GM18873 (cell line): ENCODE measurements at regions not wholly inside any gene's neighbourhood (a gene's known extent, or its start where the extent isn't known, plus 50 kb on each side); places are given as distances from the start of the nearest gene placed in this dataset.

Experiments used
- ATAC-seq: cut with Tn5 transposase; IDR thresholded peaks from one replicate; pipeline ENCODE4 v1.9.1; 2021; ENCODE audit warnings: mild to moderate bottlenecking, moderate library complexity, moderate number of reproducible peaks; ENCODE audit not compliant: unreplicated experiment, low FRiP score

GRCh38 chr14:101097109-101097793, 193.7 kb upstream of the RTL1 start:
- ATAC-seq = no peak

DNA sequence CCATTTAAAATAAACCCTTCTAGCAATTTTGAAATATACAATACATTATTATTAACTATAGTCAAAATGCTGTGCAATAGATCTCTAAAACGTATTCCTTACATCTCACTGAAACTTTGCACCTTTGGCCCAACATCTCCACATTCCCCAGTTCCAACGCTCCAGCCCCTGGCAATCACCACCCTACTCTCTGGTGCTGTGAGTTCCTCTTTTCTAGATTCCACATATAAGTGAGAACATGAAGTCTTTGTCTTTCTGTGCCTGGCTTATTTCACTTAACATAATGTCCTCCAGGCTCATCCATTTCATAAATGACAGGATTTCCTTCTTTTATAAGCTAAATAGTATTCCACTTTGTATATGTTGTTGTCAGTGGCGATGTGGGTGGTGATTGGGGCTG, 194.7 kb upstream of the RTL1 start:
- no peak for ATAC-seq

- no peak for ATAC-seq
Observed at GRCh38 chr14:101098641-101099040, 195.1 kb upstream of the RTL1 start.

- no peak for ATAC-seq
Observed at GRCh38 chr14:101101456-101102056, 198.0 kb upstream of the RTL1 start.

DNA sequence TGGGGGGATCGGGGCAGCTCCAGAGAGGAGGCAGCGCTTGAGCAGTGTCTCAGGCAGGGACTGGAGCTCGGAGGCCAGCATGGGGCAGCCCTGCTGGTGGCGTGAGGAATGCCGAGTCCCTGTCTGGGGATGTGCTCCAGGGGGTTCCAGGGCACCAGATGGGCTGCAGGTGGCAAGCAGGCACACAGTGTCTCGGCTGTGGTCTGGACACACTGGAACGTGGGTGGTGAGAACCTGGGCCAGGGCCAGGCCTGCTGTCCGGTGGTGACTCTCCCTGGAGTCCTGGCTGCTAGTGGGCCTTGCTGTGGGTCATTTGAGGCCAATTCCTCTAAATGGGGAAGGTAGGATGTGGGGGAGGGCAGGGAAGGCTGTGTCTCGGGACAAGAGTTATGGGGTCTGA, 199.4 kb upstream of the RTL1 start:
- ATAC-seq = no peak

- no peak for ATAC-seq
Observed at GRCh38 chr14:101103321-101103901, 199.9 kb upstream of the RTL1 start.

DNA sequence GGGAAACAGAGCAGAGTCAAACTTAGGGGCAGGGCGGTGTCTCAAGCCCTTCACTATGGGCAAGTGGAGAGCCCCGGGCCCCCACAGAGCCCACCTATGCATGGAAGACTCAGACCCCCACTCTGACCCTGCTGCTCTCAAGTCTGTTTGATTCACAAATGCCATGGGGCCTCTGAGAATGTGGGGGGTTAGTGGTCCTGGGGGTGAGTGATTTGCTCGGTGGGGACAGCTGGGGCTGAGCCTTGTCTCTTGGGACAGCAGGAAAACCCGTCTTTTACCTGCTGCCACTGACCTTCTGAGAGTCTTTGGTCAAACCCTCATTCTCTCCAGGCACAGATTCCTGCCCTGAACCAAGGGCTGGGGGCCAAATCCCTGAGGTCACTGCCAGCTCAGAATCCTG, 201.0 kb upstream of the RTL1 start:
- ATAC-seq = no peak

GRCh38 chr14:101105045-101105444, 201.5 kb upstream of the RTL1 start:
- no peak for ATAC-seq

DNA sequence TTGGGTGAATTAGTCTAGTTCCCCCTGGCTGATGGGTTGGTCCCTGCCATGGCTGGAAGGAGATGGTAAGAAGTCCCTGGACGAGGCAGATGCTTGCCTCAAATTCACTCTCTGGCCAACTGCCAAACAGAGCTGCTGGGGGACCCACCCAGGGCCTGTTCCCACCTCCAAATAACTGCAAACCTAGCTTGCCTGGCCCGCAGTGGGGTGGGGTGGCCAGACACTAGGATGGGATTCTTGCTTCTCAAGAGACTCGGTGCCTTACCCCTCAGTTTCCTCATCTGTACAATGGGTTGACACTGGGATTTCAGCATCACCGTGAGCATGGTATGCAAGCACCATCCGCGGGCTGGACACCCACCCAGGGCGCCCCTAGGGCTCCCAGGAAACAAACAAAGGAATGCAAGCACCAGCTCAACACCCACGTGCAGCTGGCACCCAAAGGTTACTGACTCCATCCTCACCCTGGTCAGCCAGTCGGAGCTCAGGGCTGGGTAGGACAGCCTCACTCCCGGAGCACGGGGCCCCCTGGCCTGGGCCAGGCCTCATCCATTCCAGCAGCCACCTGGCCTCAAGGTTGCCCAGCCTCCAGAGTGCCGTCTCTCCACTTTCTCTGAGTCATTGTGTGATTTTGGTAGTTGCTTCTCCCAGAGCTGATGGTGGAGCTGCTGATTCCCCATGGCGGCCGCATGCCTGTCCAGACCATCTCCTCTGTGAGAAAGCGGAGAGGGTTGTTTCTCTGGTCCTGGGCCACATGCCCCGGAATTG, 205.2 kb upstream of the RTL1 start:
- ATAC-seq = no peak

DNA sequence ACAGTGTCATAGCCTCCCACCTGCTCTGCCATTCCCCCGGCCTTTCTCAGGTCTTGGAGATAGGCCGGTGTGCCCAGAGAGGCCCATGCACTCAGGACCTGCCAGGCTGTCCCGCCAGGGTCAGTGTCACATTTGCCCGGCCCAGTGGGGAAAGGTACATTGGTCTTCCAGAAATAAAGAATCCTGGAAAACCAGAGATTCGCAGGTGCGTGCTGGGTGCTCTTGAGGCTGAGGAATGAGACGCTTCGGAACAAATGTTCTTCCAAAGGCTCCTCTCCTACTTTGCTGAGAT, 205.8 kb upstream of the RTL1 start:
- ATAC-seq = no peak

- ATAC-seq = no peak
Observed at GRCh38 chr14:101109981-101110728, 206.6 kb upstream of the RTL1 start.

DNA sequence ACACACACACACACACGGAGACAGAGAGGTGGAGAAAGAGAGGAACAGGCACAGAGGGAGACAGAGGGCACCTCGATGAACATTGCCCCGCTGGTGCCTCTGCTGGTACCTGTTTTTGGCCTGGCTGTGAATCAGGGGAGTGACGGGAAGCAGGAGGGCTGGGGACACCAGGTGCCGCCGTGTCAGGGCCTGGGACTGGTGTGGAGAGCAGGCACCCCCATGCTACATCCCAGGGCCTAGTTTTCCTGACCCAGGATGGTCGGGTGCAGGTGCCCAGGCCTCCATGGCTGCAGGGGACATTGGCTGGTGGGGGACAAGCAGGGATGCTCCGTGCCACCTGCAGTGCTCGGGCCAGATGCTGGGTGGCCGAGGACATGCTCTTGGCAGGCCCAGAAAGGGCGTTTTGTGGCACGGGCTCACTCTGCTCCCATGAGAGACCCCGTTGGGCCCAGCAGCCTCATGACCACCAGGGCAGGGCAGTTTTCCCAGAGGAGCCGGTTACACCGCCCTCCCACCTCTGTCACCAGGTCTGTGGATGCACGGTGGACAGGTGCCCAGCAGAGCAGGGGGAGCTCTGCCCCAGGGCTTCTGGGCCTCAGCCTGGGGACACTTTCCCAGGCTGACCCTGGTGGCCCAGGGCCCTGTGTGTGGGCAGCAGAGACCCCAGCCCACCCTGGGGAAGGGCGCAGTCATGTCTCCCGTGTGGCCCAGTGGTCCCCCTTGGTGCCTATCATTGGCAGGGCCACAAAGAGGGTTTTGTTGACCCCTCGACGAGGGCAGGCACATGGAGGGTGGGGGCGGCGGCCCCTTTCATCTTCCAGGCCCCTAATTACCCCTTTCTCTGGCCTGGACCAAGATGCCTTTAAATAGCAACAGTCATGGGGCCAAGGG, 207.5 kb upstream of the RTL1 start:
- ATAC-seq = no peak

GRCh38 chr14:101111620-101112290, 208.2 kb upstream of the RTL1 start:
- ATAC-seq = no peak

DNA sequence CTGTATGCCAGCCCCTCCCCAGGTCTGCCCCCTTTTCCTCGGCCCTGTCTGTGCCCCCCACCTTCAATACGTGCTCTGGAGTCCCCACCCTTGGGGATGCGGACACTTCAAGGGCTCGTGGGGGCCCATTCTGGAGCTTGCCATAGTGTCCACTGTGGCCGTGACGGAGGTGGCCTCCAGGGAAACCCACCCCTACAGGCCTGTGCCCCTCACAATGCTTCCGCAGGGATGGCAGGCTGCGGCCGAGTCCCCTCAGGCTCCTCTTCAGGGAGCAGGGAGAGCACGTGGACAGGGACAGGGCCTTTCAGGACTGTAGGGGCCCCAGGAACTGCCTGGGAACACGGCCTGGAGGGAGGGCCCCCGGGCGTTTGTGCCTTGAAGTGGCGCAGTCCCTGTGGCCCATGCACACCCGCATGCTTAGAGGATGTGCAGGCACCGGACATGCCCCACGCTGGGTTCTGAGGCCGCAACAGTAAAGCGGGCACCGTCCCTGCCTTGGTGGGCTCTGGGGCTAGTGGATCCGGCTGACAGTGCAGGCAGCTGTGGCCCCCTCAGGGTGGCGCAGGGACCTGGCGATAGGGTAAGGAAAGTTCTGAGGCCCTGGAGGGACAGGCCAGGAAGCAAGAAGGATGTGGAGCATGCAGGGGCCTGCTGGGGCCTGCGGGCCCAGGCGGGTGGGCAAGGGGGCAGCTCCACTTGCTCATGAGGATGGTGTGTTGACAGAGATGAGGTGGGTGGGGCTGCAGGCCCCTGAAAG, 209.0 kb upstream of the RTL1 start:
- ATAC-seq = no peak

- ATAC-seq = no peak
Observed at GRCh38 chr14:101113108-101113612, 209.6 kb upstream of the RTL1 start.

GRCh38 chr14:101113835-101114725, 210.6 kb upstream of the RTL1 start:
- ATAC-seq = no peak

DNA sequence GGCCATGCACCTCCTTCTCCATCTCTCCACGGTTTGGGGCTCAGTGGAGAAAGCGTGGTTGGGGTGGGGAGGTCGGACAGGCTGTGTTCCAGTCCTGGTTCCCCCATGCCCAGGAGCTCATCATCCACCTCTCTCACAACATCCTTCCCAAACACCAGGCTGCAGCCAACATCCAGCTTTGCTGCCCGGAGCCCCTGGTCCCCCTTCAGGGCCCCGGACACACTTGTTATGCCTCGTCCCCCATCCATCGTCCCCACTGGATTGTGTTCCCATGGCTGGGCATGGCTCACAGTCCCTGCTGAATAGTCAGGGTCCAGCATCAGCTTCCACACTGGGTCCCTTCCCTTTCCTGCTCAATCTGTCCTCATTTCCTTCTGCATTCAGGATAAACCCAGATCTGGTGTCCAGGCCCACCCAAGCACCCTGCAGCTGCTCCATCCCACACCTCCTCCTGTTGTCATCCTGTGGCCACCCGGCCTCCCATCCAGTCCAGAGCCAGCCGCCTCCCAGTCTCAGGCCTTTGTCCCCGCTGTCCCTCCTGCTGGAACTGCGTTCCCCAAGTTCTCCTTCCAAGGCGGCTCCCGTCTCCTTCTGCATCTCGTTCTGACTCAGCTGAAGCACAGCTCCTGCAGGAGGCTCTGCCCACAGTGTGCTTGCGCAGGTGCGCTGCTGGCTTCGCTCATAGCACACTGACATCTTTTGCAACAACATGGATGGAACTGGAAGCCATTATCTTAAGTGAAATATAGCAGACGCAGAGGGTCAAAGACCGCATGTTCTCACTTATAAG, 211.4 kb upstream of the RTL1 start:
- ATAC-seq = no peak
